Thyroid gland (tissue), 4 donors: ENCODE measurements at regions not wholly inside any gene's neighbourhood (a gene's known extent, or its start where the extent isn't known, plus 50 kb on each side); places are given as distances from the start of the nearest gene placed in this dataset.
"Not testable (repeated sequence)": the region's sequence is repeated elsewhere in the genome, so short reads cannot be mapped to it uniquely, and the experiment has no call there.

ENCODE experiments used
- DNase-seq, 2 donors: peaks; one replicate each; pipeline ENCODE4 v3.0.0-alpha.2; 2019
- H3K27ac ChIP-seq, 3 donors: fragments of 200-600 bp; sonication (generic); 1 replicate in 2 of 3; 2 replicates in 1 of 3; pipeline ENCODE4 v1.5.1; 2016 to 2019; ENCODE audit warnings: mild to moderate bottlenecking in 1 of 3, moderate library complexity in 1 of 3
- H3K27me3 ChIP-seq: fragments of 200-600 bp; sonication (generic); one replicate; pipeline ENCODE4 v1.5.1; 2019
- H3K36me3 ChIP-seq, 2 donors: fragments of 200-600 bp; sonication (generic); one replicate each; pipeline ENCODE4 v1.5.1; 2016 to 2019
- H3K4me1 ChIP-seq, 2 donors: fragments of 200-600 bp; sonication (generic); one replicate each; pipeline ENCODE4 v1.5.1; 2017 to 2019
- H3K4me3 ChIP-seq, 3 donors: fragments of 200-600 bp; sonication (generic); replicated peaks in 1 of 3; 1 replicate in 2 of 3; 2 replicates in 1 of 3; pipeline ENCODE4 v1.5.1; 2016; ENCODE audit warnings: mild to moderate bottlenecking in 1 of 3
- H3K9me3 ChIP-seq: fragments of 200-600 bp; sonication (generic); one replicate; pipeline ENCODE4 v1.5.1; 2017
- POLR2A ChIP-seq, 2 donors: fragments of 450-650 bp; IDR thresholded peaks; one replicate each; pipeline ENCODE4 v1.6.1; 2017; ENCODE audit warnings: antibody characterized with exemption in 2 of 2, mild to moderate bottlenecking in 2 of 2, moderate library complexity in 1 of 2
- WGBS, 2 donors: methylation state at CpG; one replicate each; pipeline ENCODE4 v1.1.5; 2017; 5-methylcytosine and 5-hydroxymethylcytosine counted together
- intact Hi-C: fragments of 100-400 bp; cut with DNase I; formaldehyde crosslinking; loops from one replicate; pipeline ENCODE4 v1.15.1; 2023
- TF ChIP-seq, protein P1 (sequence below), 6 experiments: fragments of 200-600 bp in 3 of 6; fragments of 450-650 bp in 3 of 6; sonication (generic) in 3 of 6; IDR thresholded peaks; one replicate each; pipeline ENCODE4 v1.5.1; 2016 to 2019; ENCODE audit warnings: antibody characterized with exemption in 6 of 6, mild to moderate bottlenecking in 2 of 6, inconsistent platforms in 1 of 6, moderate library complexity in 1 of 6

DNA sequence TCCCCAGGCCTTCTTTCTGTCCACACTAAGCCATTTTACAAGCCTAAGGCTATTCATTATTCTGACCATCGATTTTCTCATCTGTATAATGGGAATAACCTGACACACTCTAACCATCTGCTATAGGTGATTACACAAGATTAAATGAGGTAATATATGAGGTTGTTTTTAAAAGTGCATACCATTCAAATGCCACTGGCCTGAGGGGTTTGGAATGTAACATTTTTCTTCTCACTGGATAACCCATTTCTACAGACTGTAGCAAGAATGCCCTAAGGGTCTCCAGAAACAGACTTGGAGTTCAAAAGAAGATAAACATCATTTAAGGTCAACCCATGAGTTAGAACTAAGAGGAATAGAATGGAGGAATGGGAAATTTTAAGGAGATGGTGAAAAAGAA lies 111.7 kb upstream of the SETBP1 start:
- intact Hi-C loops = no loop called here
- TF ChIP-seq, protein P1, sequence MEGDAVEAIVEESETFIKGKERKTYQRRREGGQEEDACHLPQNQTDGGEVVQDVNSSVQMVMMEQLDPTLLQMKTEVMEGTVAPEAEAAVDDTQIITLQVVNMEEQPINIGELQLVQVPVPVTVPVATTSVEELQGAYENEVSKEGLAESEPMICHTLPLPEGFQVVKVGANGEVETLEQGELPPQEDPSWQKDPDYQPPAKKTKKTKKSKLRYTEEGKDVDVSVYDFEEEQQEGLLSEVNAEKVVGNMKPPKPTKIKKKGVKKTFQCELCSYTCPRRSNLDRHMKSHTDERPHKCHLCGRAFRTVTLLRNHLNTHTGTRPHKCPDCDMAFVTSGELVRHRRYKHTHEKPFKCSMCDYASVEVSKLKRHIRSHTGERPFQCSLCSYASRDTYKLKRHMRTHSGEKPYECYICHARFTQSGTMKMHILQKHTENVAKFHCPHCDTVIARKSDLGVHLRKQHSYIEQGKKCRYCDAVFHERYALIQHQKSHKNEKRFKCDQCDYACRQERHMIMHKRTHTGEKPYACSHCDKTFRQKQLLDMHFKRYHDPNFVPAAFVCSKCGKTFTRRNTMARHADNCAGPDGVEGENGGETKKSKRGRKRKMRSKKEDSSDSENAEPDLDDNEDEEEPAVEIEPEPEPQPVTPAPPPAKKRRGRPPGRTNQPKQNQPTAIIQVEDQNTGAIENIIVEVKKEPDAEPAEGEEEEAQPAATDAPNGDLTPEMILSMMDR (IDR thresholded peaks at IDR 0.05) = no peak
- TF ChIP-seq POLR2A (IDR thresholded peaks at IDR 0.05) = no peak
- no peaks in the 10 kb centered on the region for H3K27me3 ChIP-seq
- WGBS, 2 donors = 89 to 92% methylated on average over 1 of the region's 1 CpG
- H3K4me1 ChIP-seq = peaks cover 0 to 9% of the 10 kb centered on the region in 2 donors
- no peak overlapping the region for H3K4me3 ChIP-seq
- H3K36me3 ChIP-seq = no peaks in the 10 kb centered on the region
- peak overlapping the region in 2 of 3 donors; percentile 19 to 40 for H3K27ac ChIP-seq
- DNase-seq = no peak
- no peaks in the 10 kb centered on the region for H3K9me3 ChIP-seq

DNA sequence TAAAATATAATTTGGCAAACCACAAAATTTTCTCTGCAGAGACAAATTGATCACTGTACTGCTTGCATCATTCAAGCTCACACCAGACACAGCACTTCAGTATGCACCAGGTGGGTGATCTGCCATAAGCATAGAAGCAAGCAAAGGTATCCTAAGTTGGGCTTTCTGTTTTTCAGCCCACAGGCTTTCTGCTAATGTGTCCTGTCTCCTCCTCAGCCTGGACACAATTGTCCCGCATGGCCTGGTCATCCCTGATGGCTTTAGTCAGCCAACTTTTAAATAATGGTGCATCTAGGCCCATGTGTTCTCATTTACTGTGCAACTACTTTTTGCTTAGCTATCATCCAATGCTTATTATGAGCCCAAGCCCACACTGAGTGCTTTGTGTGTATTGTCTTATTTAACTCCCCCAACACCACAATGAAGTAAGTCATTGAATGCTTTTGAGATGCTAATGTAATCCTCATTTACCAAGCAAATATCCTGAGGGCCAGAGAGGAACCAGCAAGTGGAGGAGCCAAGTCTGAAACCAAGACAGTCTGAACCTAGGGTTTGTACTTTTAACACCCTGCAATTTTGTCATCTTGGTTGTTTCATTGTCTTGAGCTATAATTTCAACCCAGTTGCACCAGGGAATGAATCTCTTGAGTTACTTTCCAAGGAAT lies 111.2 kb upstream of the SETBP1 start:
- peaks cover 0 to 9% of the 10 kb centered on the region in 2 donors for H3K4me1 ChIP-seq
- no peak for TF ChIP-seq POLR2A (IDR thresholded peaks at IDR 0.05)
- TF ChIP-seq, protein P1 (IDR thresholded peaks at IDR 0.05) = no peak
- H3K36me3 ChIP-seq = no peaks in the 10 kb centered on the region
- no peak overlapping the region for H3K4me3 ChIP-seq
- H3K27me3 ChIP-seq = no peaks in the 10 kb centered on the region
- no peak overlapping the region for H3K27ac ChIP-seq
- no peaks in the 10 kb centered on the region for H3K9me3 ChIP-seq
- intact Hi-C loops = no loop called here
- 100% methylated on average over 1 of the region's 1 CpG for WGBS, 2 donors
- DNase-seq = no peak

DNA sequence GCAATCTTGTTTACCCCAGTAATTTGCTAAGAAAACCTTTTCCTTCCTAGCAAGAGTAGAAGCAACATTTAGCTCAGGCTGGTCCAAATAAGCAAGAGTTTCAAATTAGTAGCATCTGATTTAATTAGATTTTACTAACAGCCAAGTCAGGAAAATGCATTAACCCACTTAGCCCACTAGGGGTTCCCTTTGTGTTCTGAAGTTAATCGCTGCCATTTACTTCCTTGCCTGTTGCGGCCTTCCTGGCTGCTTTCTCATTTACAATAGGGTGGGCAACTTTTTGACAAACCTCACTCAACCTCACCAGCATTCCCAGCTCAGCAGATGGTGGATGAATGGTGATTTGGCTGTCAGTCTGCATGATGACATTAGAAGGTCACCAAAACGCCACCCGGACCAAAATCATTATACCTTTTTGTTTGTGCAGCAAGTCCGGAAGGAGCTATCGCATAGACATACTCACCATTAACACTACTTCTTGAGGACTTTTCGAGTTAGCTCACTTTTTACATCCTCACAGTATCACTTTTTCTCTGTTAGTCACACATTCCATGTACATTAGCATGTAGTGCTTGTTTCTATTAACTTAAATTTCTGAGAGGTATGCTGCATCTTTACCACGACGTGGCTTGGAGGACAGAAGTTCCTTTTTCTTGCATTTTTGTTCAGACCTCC lies 101.5 kb upstream of the SETBP1 start:
- Histone ChIP-seq H3K4me3 (no peak overlapping the region), H3K36me3 (no peaks in the 10 kb centered on the region), H3K9me3 (no peaks in the 10 kb centered on the region), H3K4me1 (no peaks in the 10 kb centered on the region), H3K27me3 (no peaks in the 10 kb centered on the region), H3K27ac (no peak overlapping the region)
- DNase-seq = no peak
- 87 to 90% methylated on average over 9 of the region's 9 CpGs for WGBS, 2 donors
- TF ChIP-seq POLR2A (IDR thresholded peaks at IDR 0.05) = no peak
- TF ChIP-seq, protein P1 (IDR thresholded peaks at IDR 0.05) = peak in 5 of 6 experiments; percentile 30 to 63 (median 38)
- intact Hi-C loops = no loop called here

DNA sequence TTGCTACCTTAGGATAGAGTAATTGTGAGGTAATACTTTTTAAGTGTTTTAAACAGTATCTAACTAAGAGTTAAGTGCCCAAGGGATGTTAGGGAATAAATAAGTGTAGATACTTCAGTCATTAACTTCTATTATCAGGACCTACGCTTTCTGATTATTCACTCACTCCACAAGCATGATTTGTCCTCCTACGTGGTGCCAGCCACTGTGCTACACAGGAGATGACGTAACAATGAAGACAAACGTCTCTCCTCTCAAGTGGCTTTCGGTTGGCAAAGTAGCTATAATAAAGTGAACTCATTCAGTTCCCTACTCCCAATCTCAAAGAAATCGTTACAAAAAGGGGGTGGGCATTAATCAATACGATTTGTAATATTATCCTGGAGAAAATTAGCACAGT lies 100.9 kb upstream of the SETBP1 start:
- Histone ChIP-seq H3K9me3 (no peaks in the 10 kb centered on the region), H3K27me3 (no peaks in the 10 kb centered on the region), H3K4me1 (no peaks in the 10 kb centered on the region), H3K4me3 (no peak overlapping the region), H3K36me3 (no peaks in the 10 kb centered on the region), H3K27ac (no peak overlapping the region)
- DNase-seq = no peak
- 74 to 86% methylated on average over 7 of the region's 7 CpGs for WGBS, 2 donors
- TF ChIP-seq, protein P1 (IDR thresholded peaks at IDR 0.05) = no peak
- no peak for TF ChIP-seq POLR2A (IDR thresholded peaks at IDR 0.05)
- intact Hi-C loops = no loop called here

DNA sequence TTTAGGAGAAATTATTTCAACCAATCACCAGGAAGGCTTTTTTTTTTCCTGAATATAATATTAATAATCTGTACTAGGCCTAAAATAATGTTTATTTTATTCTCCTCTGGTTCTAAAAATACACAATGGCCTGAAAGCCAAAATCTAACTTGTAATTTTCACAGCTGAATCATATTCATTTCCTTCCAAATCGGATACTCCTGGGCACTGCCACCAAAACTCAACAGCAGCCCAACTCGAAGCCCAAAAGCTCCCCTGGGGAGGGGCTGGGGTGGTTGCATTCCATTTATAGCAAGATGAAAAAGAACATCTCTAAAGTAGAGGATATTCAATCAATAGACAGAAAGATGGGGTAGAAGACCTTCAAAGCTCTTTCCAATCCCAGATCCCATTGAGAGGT lies 100.5 kb upstream of the SETBP1 start:
- TF ChIP-seq POLR2A (IDR thresholded peaks at IDR 0.05) = no peak
- TF ChIP-seq, protein P1 (IDR thresholded peaks at IDR 0.05) = no peak
- H3K27ac ChIP-seq = no peak overlapping the region
- no peaks in the 10 kb centered on the region for H3K4me1 ChIP-seq
- 61 to 74% methylated on average over 2 of the region's 2 CpGs for WGBS, 2 donors
- intact Hi-C loops = no loop called here
- H3K36me3 ChIP-seq = no peaks in the 10 kb centered on the region
- no peaks in the 10 kb centered on the region for H3K9me3 ChIP-seq
- DNase-seq = no peak
- H3K27me3 ChIP-seq = no peaks in the 10 kb centered on the region
- no peak overlapping the region for H3K4me3 ChIP-seq

DNA sequence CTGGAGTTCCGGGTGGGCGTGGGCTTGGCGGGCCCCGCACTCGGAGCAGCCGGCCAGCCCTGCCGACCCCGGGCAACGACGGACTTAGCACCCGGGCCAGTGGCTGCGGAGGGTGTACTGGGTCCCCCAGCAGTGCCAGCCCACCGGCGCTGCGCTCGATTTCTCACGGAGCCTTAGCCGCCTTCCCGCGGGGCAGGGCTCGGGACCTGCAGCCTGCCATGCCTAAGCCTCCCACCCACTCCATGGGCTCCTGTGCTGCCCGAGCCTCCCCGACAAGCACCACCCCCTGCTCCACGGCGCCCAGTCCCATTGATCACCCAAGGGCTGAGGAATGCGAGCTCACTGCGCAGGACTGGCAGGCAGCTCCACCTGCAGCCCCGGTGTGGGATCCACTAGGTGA lies 99.9 kb upstream of the SETBP1 start:
- H3K36me3 ChIP-seq = not testable (repeated sequence)

More for the DNA sequence above, 99.9 kb upstream of the SETBP1 start:
- intact Hi-C loops, H3K4me3 ChIP-seq, H3K9me3 ChIP-seq, DNase-seq, H3K27ac ChIP-seq, H3K27me3 ChIP-seq, H3K4me1 ChIP-seq: not testable (repeated sequence)
- WGBS, 2 donors = no CpG with 5 or more reads among the region's 28 CpGs
